Peyer's patch (tissue), 4 donors: ENCODE measurements at regions not wholly inside any gene's neighbourhood (a gene's known extent, or its start where the extent isn't known, plus 50 kb on each side); places are given as distances from the start of the nearest gene placed in this dataset.

Experiments
- DNase-seq, 3 donors: peaks; one replicate each; pipeline ENCODE4 v3.0.0-alpha.2; 2017 to 2019
- H3K27ac ChIP-seq, 4 donors: fragments of 200-600 bp; sonication (generic); one replicate each; pipeline ENCODE4 v1.5.1; 2016 to 2019
- H3K27me3 ChIP-seq, 2 donors: fragments of 200-600 bp; sonication (generic); one replicate each; pipeline ENCODE4 v1.5.1; 2019
- H3K36me3 ChIP-seq, 3 donors: fragments of 200-600 bp; sonication (generic); one replicate each; pipeline ENCODE4 v1.5.1; 2016 to 2019
- H3K4me1 ChIP-seq, 4 donors: fragments of 200-600 bp; sonication (generic); one replicate each; pipeline ENCODE4 v1.5.1; 2016 to 2019
- H3K4me3 ChIP-seq, 4 donors: fragments of 200-600 bp; sonication (generic); 1 replicate in 3 of 4; 2 replicates in 1 of 4; pipeline ENCODE4 v1.5.1; 2016 to 2019; ENCODE audit warnings: mild to moderate bottlenecking in 1 of 4
- H3K9me3 ChIP-seq, 4 donors: fragments of 200-600 bp; sonication (generic); one replicate each; pipeline ENCODE4 v1.5.1; 2016 to 2019; ENCODE audit warnings: mild to moderate bottlenecking in 1 of 4
- POLR2A ChIP-seq, 2 donors: fragments of 450-650 bp; IDR thresholded peaks; one replicate each; pipeline ENCODE4 v1.5.1; 2017; ENCODE audit warnings: antibody characterized with exemption in 2 of 2, mild to moderate bottlenecking in 2 of 2, moderate library complexity in 2 of 2
- TF ChIP-seq, protein P1 (sequence below), 6 experiments: fragments of 450-650 bp in 4 of 6; fragments of 200-600 bp in 2 of 6; sonication (generic) in 1 of 6; IDR thresholded peaks; one replicate each; pipeline ENCODE4 v1.5.1; 2017 to 2019; ENCODE audit warnings: antibody characterized with exemption in 6 of 6, mild to moderate bottlenecking in 3 of 6, moderate library complexity in 1 of 6

- H3K27me3 ChIP-seq: no peaks in the 10 kb centered on the region
- no peaks in the 10 kb centered on the region for H3K36me3 ChIP-seq
- peaks cover 0 to 37% (median 11%) of the 10 kb centered on the region in 4 donors for H3K4me1 ChIP-seq
- no peak overlapping the region for H3K27ac ChIP-seq
- no peak for DNase-seq
- TF ChIP-seq, protein P1, sequence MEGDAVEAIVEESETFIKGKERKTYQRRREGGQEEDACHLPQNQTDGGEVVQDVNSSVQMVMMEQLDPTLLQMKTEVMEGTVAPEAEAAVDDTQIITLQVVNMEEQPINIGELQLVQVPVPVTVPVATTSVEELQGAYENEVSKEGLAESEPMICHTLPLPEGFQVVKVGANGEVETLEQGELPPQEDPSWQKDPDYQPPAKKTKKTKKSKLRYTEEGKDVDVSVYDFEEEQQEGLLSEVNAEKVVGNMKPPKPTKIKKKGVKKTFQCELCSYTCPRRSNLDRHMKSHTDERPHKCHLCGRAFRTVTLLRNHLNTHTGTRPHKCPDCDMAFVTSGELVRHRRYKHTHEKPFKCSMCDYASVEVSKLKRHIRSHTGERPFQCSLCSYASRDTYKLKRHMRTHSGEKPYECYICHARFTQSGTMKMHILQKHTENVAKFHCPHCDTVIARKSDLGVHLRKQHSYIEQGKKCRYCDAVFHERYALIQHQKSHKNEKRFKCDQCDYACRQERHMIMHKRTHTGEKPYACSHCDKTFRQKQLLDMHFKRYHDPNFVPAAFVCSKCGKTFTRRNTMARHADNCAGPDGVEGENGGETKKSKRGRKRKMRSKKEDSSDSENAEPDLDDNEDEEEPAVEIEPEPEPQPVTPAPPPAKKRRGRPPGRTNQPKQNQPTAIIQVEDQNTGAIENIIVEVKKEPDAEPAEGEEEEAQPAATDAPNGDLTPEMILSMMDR (IDR thresholded peaks at IDR 0.05): no peak
- no peak for TF ChIP-seq POLR2A (IDR thresholded peaks at IDR 0.05)
- no peaks in the 10 kb centered on the region for H3K9me3 ChIP-seq
- H3K4me3 ChIP-seq: no peak overlapping the region
Measured at GRCh38 chr12:92541731-92542130, 161.1 kb upstream of the PLEKHG7 start.

DNA sequence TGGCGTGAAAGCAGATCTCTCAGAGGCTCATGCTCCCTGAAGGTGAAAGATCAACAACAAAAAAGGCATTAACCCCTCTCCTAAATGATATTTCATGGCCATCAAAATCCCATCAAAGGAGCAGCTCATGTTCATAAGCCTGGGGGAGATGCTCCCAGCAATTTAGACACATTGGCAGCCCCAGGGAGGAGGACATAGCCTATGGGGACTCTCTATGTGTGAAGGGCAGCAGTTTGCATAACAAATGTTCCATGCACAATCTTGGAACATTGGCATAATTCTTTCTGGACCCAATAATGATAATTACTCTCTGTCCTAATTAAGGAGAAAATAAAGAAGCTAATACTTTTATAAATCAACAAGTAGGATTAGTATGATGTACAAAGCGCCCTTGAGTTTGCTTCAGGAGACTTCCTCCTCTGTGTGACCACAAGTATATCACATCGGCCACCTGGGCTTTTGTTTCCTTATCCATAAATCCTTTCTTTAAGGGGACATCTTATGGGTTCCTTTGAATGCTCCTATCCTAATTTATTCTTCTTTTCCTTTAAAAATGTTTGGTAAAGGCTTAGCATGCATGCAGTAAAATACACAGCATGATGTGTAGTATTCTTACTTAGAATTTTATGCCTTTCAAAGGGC is 161.9 kb upstream of the PLEKHG7 start:
- DNase-seq: peak in 1 of 3 donors; percentile 52
- peak overlapping the region in 1 of 4 donors; percentile 62 for H3K27ac ChIP-seq
- H3K27me3 ChIP-seq: no peaks in the 10 kb centered on the region
- TF ChIP-seq, protein P1 (IDR thresholded peaks at IDR 0.05): no peak
- TF ChIP-seq POLR2A (IDR thresholded peaks at IDR 0.05): no peak
- no peaks in the 10 kb centered on the region for H3K9me3 ChIP-seq
- peaks cover 0 to 37% (median 11%) of the 10 kb centered on the region in 4 donors for H3K4me1 ChIP-seq
- H3K4me3 ChIP-seq: no peak overlapping the region
- no peaks in the 10 kb centered on the region for H3K36me3 ChIP-seq

DNA sequence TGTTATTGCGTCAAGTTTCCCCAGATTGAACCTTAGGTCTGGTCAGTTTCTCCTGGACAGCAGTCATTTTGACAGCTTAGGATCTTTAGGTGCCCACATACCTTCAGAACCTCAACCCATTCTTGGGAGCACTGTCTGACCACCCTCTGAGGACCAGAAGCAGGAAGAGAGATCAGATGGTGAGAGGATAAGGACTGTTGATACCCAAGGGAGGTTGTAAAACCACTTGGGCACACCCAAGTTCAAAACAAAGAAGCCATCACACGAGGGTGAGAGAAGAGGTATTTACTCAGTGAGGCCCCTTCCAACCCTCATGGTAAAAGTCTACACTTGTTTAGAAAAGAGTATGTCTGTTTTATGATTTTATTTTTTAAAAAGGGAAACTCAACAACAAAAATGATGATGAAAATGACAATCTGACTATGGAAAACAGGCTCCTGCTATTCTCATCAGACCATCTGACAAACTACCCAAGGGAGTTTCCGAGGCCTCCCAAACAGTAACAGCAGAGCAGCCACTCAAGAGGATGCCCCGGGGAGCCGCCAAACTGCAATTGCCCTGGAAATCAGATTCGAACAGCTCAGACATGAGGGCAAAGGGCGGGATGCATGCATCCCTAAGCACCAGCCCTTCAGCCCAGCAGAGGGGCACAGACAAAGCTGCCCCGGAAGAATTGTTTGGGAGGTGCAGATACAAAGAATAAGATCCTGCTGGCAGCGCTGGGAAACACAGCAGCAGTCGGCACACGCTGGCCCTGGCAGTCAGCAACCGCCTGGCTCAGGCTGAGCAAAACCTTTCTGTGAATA is 162.6 kb upstream of the PLEKHG7 start:
- no peak for DNase-seq
- Histone ChIP-seq H3K27me3 (no peaks in the 10 kb centered on the region), H3K4me1 (peaks cover 0 to 37% (median 11%) of the 10 kb centered on the region in 4 donors), H3K27ac (peak overlapping the region in 2 of 4 donors; percentile 6 to 62), H3K9me3 (no peaks in the 10 kb centered on the region), H3K4me3 (no peak overlapping the region), H3K36me3 (no peaks in the 10 kb centered on the region)
- no peak for TF ChIP-seq POLR2A (IDR thresholded peaks at IDR 0.05)
- TF ChIP-seq, protein P1 (IDR thresholded peaks at IDR 0.05): no peak

DNA sequence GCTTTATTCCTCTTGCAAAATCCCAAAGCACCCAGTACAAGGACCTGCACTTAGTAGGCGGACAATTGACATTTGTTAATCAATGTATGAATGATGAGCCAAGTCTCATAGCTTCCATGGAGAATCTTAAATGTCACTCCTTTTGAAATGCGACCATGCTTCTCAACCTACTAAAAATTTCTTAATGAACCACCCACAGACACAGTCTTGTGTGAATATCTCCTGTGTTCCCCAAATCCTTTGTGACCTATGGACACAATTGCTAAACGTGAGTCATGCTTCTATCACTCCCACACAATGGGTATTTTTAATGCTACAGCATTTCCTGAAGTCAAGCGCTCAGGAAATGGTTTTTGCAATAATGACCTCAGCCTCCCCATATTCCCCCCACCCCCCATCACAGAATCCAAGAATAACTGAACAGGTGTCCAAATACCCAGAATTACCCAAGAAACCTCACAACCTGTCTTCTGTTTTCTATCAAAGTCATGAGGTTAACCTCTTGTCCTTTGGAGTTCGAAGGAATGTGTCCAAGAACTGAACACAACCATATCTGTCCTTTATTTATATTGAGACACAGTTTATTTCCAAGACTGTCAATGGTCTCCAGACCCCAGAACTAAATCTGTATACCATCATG is 163.6 kb upstream of the PLEKHG7 start:
- H3K27ac ChIP-seq: peak overlapping the region in 2 of 4 donors; percentile 6 to 62
- no peak for DNase-seq

GRCh38 chr12:92537290-92537960 is 165.4 kb upstream of the PLEKHG7 start:
- H3K4me3 ChIP-seq: no peak overlapping the region
- H3K4me1 ChIP-seq: peaks cover 0 to 22% (median 9%) of the 10 kb centered on the region in 4 donors
- no peaks in the 10 kb centered on the region for H3K36me3 ChIP-seq
- H3K9me3 ChIP-seq: no peaks in the 10 kb centered on the region
- TF ChIP-seq POLR2A (IDR thresholded peaks at IDR 0.05): no peak
- TF ChIP-seq, protein P1 (IDR thresholded peaks at IDR 0.05): no peak
- H3K27me3 ChIP-seq: no peaks in the 10 kb centered on the region
- no peak overlapping the region for H3K27ac ChIP-seq
- no peak for DNase-seq

More for the DNA sequence above, 163.6 kb upstream of the PLEKHG7 start:
- peaks cover 0 to 36% (median 11%) of the 10 kb centered on the region in 4 donors for H3K4me1 ChIP-seq
- TF ChIP-seq, protein P1 (IDR thresholded peaks at IDR 0.05): no peak
- no peak for TF ChIP-seq POLR2A (IDR thresholded peaks at IDR 0.05)
- no peaks in the 10 kb centered on the region for H3K9me3 ChIP-seq
- no peaks in the 10 kb centered on the region for H3K36me3 ChIP-seq
- no peak overlapping the region for H3K4me3 ChIP-seq
- H3K27me3 ChIP-seq: no peaks in the 10 kb centered on the region
